ENCODE measurements at regions not wholly inside any gene's neighbourhood (a gene's known extent, or its start where the extent isn't known, plus 50 kb on each side); places are given as distances from the start of the nearest gene placed in this dataset.
"Not testable (repeated sequence)": the region's sequence is repeated elsewhere in the genome, so short reads cannot be mapped to it uniquely, and the experiment has no call there.

DNA sequence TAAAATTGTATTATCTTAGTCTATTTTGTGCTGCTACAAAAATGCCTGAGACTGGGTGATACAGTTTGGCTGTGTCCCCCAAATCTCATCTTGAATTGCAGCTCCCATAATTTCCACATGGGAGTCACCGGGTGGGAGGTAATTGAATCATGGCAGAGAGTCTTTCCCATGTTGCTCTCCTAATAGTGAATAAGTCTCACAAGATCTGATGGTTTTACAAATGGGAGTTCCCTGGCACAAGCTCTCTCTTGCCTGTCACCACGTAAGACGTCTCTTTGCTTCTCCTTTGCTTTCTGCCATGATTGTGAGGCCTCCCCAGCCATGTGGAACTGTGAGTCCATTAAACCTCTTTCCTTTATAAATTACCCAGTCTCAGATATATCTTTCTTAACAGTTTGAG lies 57.0 kb upstream of the SLC35F5 start:
- TF ChIP-seq, protein P1, sequence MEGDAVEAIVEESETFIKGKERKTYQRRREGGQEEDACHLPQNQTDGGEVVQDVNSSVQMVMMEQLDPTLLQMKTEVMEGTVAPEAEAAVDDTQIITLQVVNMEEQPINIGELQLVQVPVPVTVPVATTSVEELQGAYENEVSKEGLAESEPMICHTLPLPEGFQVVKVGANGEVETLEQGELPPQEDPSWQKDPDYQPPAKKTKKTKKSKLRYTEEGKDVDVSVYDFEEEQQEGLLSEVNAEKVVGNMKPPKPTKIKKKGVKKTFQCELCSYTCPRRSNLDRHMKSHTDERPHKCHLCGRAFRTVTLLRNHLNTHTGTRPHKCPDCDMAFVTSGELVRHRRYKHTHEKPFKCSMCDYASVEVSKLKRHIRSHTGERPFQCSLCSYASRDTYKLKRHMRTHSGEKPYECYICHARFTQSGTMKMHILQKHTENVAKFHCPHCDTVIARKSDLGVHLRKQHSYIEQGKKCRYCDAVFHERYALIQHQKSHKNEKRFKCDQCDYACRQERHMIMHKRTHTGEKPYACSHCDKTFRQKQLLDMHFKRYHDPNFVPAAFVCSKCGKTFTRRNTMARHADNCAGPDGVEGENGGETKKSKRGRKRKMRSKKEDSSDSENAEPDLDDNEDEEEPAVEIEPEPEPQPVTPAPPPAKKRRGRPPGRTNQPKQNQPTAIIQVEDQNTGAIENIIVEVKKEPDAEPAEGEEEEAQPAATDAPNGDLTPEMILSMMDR (IDR thresholded peaks at IDR 0.05): not testable (repeated sequence)
- not testable (repeated sequence) for TF ChIP-seq POLR2A, EP300 (IDR thresholded peaks at IDR 0.05)

Data from stomach (tissue), 4 donors.